ENCODE measurements at regions not wholly inside any gene's neighbourhood (a gene's known extent, or its start where the extent isn't known, plus 50 kb on each side); places are given as distances from the start of the nearest gene placed in this dataset.
A peak's percentile ranks its signal among the peaks of the same experiment; 100 is the strongest.
"Not testable (repeated sequence)": the region's sequence is repeated elsewhere in the genome, so short reads cannot be mapped to it uniquely, and the experiment has no call there.

DNA sequence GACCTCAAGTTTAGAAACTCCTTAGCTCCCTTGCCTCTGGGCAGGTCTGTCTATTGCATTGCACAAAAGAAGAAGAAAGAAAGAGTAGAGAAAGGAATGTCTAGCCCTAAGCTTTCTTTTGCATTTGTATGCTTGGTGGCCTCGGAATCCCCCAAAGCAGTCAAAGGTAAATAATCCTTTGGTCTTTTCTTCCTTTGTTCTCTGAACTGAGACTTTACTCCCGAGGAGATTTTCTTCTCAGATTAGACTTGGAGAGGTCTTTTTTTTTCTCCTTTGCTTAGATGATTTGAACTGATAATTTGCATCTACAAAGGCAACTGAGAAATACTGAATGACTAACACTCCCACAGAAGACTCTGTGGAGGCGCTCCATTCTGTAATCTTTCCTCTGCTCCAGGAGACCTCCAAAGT, 93.2 kb downstream of the AKR1D1 start:
- no peak for DNase-seq (ENCODE audit: low spot score)

GRCh38 chr7:138170298-138170697, 94.0 kb downstream of the AKR1D1 start:
- DNase-seq (ENCODE audit: low spot score): no peak

GRCh38 chr7:138170959-138171703, 94.9 kb downstream of the AKR1D1 start:
- DNase-seq (ENCODE audit: low spot score): no peak

DNA sequence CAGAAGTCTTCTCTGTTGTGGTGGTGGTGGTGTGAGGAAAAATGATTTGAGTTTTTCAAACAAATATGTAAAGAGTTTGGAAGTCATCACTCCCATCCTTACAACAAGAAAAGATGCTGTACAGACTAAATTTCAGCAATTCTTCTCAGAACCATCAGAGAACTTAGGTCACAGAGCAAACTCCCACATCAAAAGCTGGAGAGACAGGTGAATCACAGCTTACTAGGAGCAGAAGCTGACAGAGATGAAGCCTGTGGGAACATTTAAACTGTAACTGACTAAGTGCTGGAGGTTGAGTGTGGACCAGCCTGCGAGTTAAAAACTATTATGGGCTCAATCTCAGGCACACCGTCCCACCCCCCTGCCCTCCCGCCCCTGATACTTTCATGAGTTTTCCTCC, 97.3 kb downstream of the AKR1D1 start:
- no peak for DNase-seq (ENCODE audit: low spot score)

DNA sequence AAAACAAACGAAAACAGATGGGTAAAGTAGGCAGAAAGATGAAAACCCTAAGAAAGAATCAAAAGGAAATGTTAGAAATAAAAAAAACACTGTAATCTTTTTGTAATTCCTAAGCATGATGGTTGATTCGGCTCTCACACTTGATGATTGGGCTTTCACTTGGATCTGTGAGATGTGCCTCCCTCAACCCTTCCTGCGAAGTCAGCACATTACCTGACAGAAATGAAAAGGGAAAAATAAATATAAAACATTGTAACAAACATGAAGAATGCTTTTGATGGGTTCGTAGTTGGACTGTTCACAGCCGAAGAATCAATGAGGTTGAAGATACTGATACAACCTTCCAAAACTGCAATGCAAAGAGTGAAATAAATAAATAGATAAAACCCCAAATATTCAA, 99.8 kb downstream of the AKR1D1 start:
- no peak for DNase-seq (ENCODE audit: low spot score)

DNA sequence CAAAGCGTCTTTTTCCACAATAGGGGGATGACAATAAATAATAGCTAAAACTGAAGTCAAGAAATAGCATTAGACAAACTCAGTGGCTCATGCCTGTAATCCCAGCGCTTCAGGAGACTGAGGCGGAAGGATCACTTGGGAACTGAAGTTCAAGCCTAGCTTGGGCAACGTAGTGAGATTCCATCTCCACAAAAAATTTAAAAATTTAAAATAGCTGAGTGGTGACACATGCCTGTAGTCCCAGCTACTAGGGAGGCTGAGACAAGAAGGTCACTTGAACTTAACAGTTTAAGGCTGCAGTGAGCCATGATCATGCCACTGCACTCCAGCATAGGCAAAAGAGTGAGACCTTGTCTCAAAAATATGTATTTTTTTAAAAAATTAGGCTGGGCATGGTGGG, 107.9 kb downstream of the AKR1D1 start:
- DNase-seq (ENCODE audit: low spot score): no peak

DNA sequence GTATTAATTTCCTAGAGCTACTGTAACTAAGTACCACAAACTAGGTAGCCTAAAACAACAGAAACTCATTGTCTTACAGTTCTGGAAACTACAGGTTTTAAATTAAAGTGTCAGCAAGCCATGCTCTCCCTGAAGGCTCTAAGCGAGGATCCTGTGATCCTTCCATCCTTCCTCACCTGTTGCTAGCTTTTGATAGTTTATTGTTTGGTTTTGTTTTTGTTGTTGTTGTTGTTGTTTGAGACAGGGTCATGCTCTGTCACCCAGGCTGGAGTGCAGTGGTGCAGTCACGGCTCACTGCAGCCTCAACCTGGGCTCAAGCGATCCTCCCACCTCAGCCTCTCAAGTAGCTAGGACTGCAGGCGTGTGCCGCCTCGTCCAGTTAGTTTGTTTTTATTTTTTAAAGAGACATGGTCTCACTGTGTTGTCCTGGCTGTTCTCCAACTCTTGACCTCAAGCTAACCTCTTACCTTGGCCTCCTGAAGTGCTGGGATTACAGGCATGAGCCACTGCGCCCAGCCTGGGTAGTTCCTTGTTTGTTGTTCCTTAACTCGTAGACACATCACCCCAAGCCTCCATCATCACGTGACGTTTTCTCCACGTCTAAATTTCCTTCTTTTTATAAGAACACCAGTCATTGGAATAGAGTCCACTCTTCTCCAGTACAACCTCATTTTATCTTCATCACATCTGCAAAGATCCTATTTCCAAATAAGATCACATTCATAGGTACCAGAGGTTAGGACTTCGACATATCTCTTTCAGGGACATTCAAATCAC, 109.1 kb downstream of the AKR1D1 start:
- no peak for DNase-seq (ENCODE audit: low spot score)

DNA sequence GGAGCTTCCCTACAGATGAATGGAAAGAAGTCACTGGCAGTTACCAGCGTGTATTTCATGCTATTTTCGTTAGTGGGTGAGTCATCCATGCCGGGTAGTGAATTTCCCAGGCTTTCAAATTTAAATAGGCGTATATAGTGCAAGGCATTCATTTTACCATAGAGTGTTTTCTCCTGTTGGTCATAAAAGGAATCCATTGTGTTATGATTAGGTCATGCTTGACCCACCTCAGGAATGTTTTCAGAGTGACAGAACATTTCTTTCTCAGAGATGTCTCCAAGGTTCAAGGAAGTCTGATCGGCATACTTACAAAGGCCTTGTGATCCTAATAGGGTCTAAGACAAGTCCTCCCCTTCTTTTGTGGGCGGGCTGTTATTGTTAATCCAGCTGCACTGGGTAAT, 110.7 kb downstream of the AKR1D1 start:
- peak; percentile 98 for DNase-seq (ENCODE audit: low spot score)

GRCh38 chr7:138188290-138188858, 112.1 kb downstream of the AKR1D1 start:
- no peak for DNase-seq (ENCODE audit: low spot score)

DNA sequence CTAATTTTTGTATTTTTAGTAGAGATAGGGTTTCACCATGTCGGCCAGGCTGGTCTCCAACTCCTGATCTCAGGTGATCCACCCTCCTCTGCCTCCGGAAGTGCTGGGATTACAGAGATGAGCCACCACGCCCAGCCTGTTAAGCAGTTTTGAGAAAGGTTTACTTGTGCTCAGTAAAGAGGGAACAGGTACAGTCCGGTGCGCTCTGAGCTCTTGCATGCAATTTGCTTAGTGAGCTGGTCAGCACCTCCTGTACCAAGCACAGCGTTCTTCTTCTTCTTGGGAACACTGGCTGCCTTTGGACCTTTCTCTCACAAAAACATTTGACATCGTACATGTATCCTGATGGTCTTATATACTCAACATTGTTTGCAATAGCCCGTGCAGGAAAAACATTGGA, 118.3 kb downstream of the AKR1D1 start:
- no peak for DNase-seq (ENCODE audit: low spot score)

- DNase-seq (ENCODE audit: low spot score): no peak
Observed at GRCh38 chr7:138195151-138195571, 118.9 kb downstream of the AKR1D1 start.

GRCh38 chr7:138196503-138196946, 120.3 kb downstream of the AKR1D1 start:
- DNase-seq (ENCODE audit: low spot score): not testable (repeated sequence)

- no peak for DNase-seq (ENCODE audit: low spot score)
Observed at GRCh38 chr7:138196971-138197896, 121.0 kb downstream of the AKR1D1 start.

DNA sequence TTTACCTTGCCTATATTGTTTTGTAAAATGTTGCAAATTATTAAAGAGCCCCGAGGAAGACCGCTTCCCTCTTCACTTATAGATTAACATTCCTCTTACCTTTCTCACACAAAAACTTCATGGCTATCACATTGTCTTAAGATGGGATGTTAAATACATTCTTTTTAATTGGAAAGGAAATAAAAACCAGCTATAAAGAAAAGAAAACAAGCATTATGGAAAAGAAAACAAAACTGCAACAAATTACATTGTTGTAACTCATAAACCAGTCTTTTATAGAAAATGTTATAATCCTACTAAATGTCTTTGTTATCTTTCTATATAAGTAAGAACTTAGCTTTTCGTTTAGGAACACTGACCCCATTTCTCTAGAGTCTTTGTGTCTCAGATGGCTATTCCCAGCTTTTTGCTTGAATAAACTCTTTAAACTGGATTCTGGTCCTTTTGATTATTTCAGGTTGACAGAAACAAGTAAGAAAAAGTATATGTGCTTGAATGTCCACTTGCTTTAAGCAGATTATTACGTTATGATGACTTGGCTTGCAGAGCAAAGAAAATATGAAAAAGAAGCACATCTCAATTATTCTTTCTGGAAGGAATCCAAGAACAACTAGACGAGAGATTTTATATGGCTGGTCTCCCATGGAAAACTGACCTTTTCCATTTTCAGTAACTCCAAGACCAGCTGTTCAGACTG, 128.2 kb downstream of the AKR1D1 start:
- DNase-seq (ENCODE audit: low spot score): no peak

DNA sequence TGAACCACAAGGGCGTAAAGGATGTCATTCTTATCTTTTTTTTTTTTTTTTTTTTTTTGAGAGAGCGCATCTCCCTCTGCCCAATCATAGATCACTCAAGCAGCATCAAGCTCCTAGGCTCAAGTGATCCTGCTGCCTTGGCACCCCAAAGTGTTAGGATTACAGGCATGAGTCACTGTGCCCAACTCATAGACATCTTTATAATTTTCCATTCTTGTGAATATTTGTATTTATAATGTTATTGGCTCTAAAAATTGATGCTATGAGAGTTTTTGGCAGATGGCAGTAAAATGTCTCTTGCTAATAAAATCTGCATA, 128.7 kb downstream of the AKR1D1 start:
- DNase-seq (ENCODE audit: low spot score): no peak

DNA sequence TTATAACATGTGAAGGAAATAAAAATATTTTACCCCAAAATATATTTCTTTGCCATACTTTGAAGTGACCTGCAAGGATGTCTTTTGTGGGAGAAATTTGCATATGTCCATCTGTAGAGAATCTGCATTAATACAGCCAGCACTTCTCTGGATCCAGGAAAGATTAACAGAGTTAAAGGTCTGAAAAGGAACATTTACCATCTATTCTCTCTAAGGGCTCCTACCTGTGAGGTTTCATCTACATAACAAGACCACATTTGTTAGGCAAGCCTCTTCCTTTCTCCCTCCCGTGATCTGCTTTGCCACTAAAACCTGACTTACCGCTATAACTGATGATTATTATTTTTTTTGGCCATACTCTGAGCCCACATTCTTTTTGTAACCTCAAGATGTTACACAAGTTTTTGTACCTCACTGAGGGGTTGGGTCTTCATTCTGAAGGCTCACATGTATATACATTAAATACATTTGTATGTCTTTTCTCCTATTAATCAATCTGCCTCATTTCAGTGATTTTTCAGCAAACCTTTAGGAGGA, 129.4 kb downstream of the AKR1D1 start:
- no peak for DNase-seq (ENCODE audit: low spot score)

DNA sequence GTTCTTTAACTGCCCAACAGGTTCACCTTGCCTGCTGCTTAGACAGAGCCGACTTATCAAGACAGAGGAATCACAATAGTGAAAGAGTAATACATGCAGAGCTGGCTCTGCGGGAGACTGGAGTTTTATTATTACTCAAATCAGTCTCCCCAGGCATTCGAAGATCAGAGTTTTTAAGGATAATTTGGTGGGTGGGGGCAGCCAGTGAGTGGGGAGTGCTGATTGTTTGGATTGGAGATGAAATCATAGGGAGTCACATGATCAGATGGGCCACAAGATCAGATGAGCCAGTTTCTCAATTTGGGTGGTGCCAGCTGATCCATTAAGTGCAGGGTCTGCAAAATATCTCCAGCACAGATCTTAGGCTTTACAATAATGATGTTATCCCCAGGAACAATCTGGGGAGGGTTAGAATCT, 131.3 kb downstream of the AKR1D1 start:
- no peak for DNase-seq (ENCODE audit: low spot score)

- DNase-seq (ENCODE audit: low spot score): no peak
Observed at GRCh38 chr7:138208142-138208570, 131.9 kb downstream of the AKR1D1 start.

DNA sequence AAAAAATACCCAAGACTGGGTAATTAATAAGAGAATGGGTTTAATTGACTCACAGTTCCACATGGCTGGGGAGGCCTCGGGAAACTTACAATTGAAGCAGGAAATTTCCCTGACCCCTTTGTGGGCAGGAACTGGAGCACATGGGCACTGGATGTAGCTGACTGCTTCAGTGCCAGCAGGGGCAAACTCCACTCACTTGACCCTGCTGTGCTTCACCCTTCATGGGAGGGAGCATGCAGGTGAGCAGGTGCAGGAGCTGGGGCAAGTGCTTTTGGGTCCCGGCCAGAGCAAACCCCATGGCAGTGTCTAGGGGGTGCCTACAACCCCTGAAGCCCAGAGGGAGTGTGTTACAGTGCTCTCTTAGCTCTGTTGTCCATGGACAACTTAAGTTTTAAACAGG, 132.6 kb downstream of the AKR1D1 start:
- DNase-seq (ENCODE audit: low spot score): peak; percentile 40

DNA sequence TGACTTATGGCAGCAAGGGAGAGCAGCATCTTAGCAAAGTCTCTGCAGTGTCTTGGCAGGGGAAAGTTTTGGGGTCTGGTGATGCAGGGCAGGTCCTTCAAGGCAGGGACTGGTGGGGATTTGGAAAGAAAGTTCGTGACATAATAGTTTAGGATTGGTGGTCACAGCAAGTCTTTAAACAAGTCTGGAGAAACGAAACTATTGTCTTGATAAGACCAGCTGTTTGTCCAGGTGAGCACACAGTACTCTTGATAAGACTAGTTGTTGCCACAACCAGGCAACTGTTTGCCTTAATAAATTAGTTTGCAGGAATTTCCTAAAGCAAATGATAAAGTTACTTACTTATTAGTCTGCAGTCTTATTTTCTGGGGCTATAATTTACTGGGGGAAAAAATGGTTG, 136.1 kb downstream of the AKR1D1 start:
- DNase-seq (ENCODE audit: low spot score): no peak

- no peak for DNase-seq (ENCODE audit: low spot score)
Observed at GRCh38 chr7:138214926-138215325, 138.7 kb downstream of the AKR1D1 start.
